Right ventricle myocardium inferior (tissue), 1 donor: ENCODE measurements at regions not wholly inside any gene's neighbourhood (a gene's known extent, or its start where the extent isn't known, plus 50 kb on each side); places are given as distances from the start of the nearest gene placed in this dataset.
A peak's percentile ranks its signal among the peaks of the same experiment; 100 is the strongest.

ENCODE experiments used
- ATAC-seq: fragments of 200-7000 bp; cut with Tn5 transposase; one replicate; pipeline ENCODE4 v1.9.1; 2020; ENCODE audit warnings: mild to moderate bottlenecking, moderate library complexity
- DNase-seq: peaks from one replicate; pipeline ENCODE4 v3.0.0; 2021; ENCODE audit errors: missing footprints
- intact Hi-C: fragments of 100-400 bp; cut with DNase I; formaldehyde crosslinking; loops from one replicate; pipeline ENCODE4 v1.11.0; 2022
- donor health status: DM: no; HTN: yes; CAD: no; lungs with severe emphysema.

- DNase-seq: no peak
- peak; percentile 54 for ATAC-seq
Measured at GRCh38 chr6:147135211-147135681, 69.0 kb upstream of the STXBP5 start.

GRCh38 chr6:147136057-147136456 lies 68.2 kb upstream of the STXBP5 start:
- ATAC-seq (no peak), DNase-seq (no peak)
- intact Hi-C loops: no loop called here

More at GRCh38 chr6:147135211-147135681, 69.0 kb upstream of the STXBP5 start:
- intact Hi-C loops: no loop called here

- intact Hi-C loops: no loop called here
- DNase-seq (no peak), ATAC-seq (no peak)
Measured at GRCh38 chr6:147137986-147138385, 66.2 kb upstream of the STXBP5 start.

- DNase-seq (no peak), ATAC-seq (no peak)
- intact Hi-C loops: no loop called here
Measured at GRCh38 chr6:147138835-147139234, 65.4 kb upstream of the STXBP5 start.

GRCh38 chr6:147141711-147142308 lies 62.4 kb upstream of the STXBP5 start:
- no peak for ATAC-seq

GRCh38 chr6:147142684-147143245 lies 61.5 kb upstream of the STXBP5 start:
- intact Hi-C loops: no loop called here
- DNase-seq (no peak), ATAC-seq (no peak)

More at GRCh38 chr6:147141711-147142308, 62.4 kb upstream of the STXBP5 start:
- intact Hi-C loops: no loop called here
- DNase-seq: no peak

GRCh38 chr6:147149092-147149491 lies 55.1 kb upstream of the STXBP5 start:
- no peak for DNase-seq
- no peak for ATAC-seq
- intact Hi-C loops: no loop called here

GRCh38 chr6:147149826-147150225 lies 54.4 kb upstream of the STXBP5 start:
- intact Hi-C loops: no loop called here
- ATAC-seq (no peak), DNase-seq (no peak)

- DNase-seq (no peak), ATAC-seq (no peak)
- intact Hi-C loops: no loop called here
Measured at GRCh38 chr6:147150293-147150692, 53.9 kb upstream of the STXBP5 start.
